ENCODE measurements at regions not wholly inside any gene's neighbourhood (a gene's known extent, or its start where the extent isn't known, plus 50 kb on each side); places are given as distances from the start of the nearest gene placed in this dataset.
A peak's percentile ranks its signal among the peaks of the same experiment; 100 is the strongest.

- H3K4me3 ChIP-seq (ENCODE audit: low read depth, low read length) = no peak overlapping the region
- DNase-seq (ENCODE audit: low read depth) = peak; percentile 51
- TF ChIP-seq CTCF (IDR thresholded peaks at IDR 0.05; ENCODE audit: low read depth, low read length, missing control alignments) = peak; percentile 88
These were observed 246.5 kb upstream of the USP25 start for GRCh38 chr21:15483138-15483780.

GRCh38 chr21:15486460-15487195 lies 243.2 kb upstream of the USP25 start:
- no peak for DNase-seq (ENCODE audit: low read depth)
- TF ChIP-seq CTCF (IDR thresholded peaks at IDR 0.05; ENCODE audit: low read depth, low read length, missing control alignments) = no peak

GRCh38 chr21:15487196-15487550 lies 242.6 kb upstream of the USP25 start:
- no peak for TF ChIP-seq CTCF (IDR thresholded peaks at IDR 0.05; ENCODE audit: low read depth, low read length, missing control alignments)
- no peak for DNase-seq (ENCODE audit: low read depth)

More at GRCh38 chr21:15486460-15487195, 243.2 kb upstream of the USP25 start:
- H3K4me3 ChIP-seq (ENCODE audit: low read depth, low read length) = no peak overlapping the region

GRCh38 chr21:15491100-15491499 lies 238.7 kb upstream of the USP25 start:
- TF ChIP-seq CTCF (IDR thresholded peaks at IDR 0.05; ENCODE audit: low read depth, low read length, missing control alignments) = no peak
- DNase-seq (ENCODE audit: low read depth) = no peak
- no peak overlapping the region for H3K4me3 ChIP-seq (ENCODE audit: low read depth, low read length)

More at GRCh38 chr21:15487196-15487550, 242.6 kb upstream of the USP25 start:
- H3K4me3 ChIP-seq (ENCODE audit: low read depth, low read length) = no peak overlapping the region

GRCh38 chr21:15493646-15494045 lies 236.1 kb upstream of the USP25 start:
- no peak for TF ChIP-seq CTCF (IDR thresholded peaks at IDR 0.05; ENCODE audit: low read depth, low read length, missing control alignments)
- DNase-seq (ENCODE audit: low read depth) = no peak

GRCh38 chr21:15494481-15494880 lies 235.3 kb upstream of the USP25 start:
- no peak for DNase-seq (ENCODE audit: low read depth)
- no peak overlapping the region for H3K4me3 ChIP-seq (ENCODE audit: low read depth, low read length)
- TF ChIP-seq CTCF (IDR thresholded peaks at IDR 0.05; ENCODE audit: low read depth, low read length, missing control alignments) = no peak

More at GRCh38 chr21:15493646-15494045, 236.1 kb upstream of the USP25 start:
- H3K4me3 ChIP-seq (ENCODE audit: low read depth, low read length) = no peak overlapping the region
